Neural cell (in vitro differentiated cells): ENCODE measurements at regions not wholly inside any gene's neighbourhood (a gene's known extent, or its start where the extent isn't known, plus 50 kb on each side); places are given as distances from the start of the nearest gene placed in this dataset.

Source experiments
- CTCF ChIP-seq: fragments of 450-650 bp; IDR thresholded peaks from 2 replicates; pipeline ENCODE4 v1.5.1; 2014; ENCODE audit warnings: antibody characterized with exemption, mild to moderate bottlenecking, moderate library complexity; ENCODE audit not compliant: poor library complexity, severe bottlenecking
- EZH2 ChIP-seq: fragments of 200-600, 300-800 bp; shearing (Covaris generic), sonication (generic); IDR thresholded peaks from 2 replicates; pipeline ENCODE4 v1.6.1; 2014; ENCODE audit warnings: antibody characterized with exemption, low read length, borderline replicate concordance, mild to moderate bottlenecking; ENCODE audit not compliant: insufficient read depth, poor library complexity, severe bottlenecking

DNA sequence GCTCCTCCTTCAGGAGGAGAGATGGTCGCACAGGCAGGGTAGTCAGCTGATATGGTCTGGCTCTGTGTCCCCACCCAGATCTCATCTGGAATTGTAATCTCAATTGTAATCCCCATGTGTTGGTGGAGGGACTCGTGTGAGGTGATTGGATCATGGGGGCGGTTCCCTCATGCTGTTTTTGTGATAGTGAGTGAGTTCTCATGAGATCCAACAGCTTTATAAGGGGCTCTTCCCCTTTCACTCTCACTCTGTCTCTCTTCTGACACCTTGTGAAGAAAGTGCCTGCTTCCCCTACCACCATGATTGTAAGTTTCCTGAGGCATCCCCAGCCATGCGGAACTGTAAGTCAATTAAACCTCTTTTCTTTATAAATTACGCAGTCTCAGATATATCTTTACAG lies 218.9 kb upstream of the TMTC1 start:
- TF ChIP-seq EZH2 (no peak), CTCF (no peak)
